Tibial artery (tissue), 4 donors: ENCODE measurements at regions not wholly inside any gene's neighbourhood (a gene's known extent, or its start where the extent isn't known, plus 50 kb on each side); places are given as distances from the start of the nearest gene placed in this dataset.

Experiments used
- DNase-seq, 2 donors: peaks; one replicate each; pipeline ENCODE4 v3.0.0-alpha.2; 2019
- H3K27ac ChIP-seq, 2 donors: fragments of 200-600 bp; sonication (generic) in 1 of 2; 1 replicate in 1 of 2; 2 replicates in 1 of 2; pipeline ENCODE4 v1.5.1; 2018 to 2019; ENCODE audit warnings: mild to moderate bottlenecking in 1 of 2
- H3K27me3 ChIP-seq, 2 donors: fragments of 200-600 bp; sonication (generic) in 1 of 2; one replicate each; pipeline versions ENCODE4 v1.5.1 to v1.6.0; 2016 to 2019
- H3K36me3 ChIP-seq, 3 donors: fragments of 200-600 bp; sonication (generic) in 2 of 3; one replicate each; pipeline ENCODE4 v1.5.1; 2016 to 2019; ENCODE audit warnings: mild to moderate bottlenecking in 2 of 3
- H3K4me1 ChIP-seq, 4 donors: fragments of 200-600 bp; sonication (generic) in 2 of 4; 1 replicate in 3 of 4; 2 replicates in 1 of 4; pipeline ENCODE4 v1.5.1; 2016 to 2019
- H3K4me3 ChIP-seq, 2 donors: fragments of 200-600 bp; sonication (generic) in 1 of 2; 1 replicate in 1 of 2; 2 replicates in 1 of 2; pipeline ENCODE4 v1.5.1; 2018 to 2019; ENCODE audit warnings: mild to moderate bottlenecking in 2 of 2
- H3K9me3 ChIP-seq, 3 donors: fragments of 200-600 bp; sonication (generic) in 1 of 3; one replicate each; pipeline ENCODE4 v1.5.1; 2016 to 2019
- intact Hi-C: fragments of 100-400 bp; cut with DNase I; formaldehyde crosslinking; loops from one replicate; pipeline ENCODE4 v1.15.0; 2023; ENCODE audit warnings: low total_unique reads
- TF ChIP-seq, protein P1 (sequence below), 2 experiments: fragments of 200-600 bp in 1 of 2; fragments of 450-650 bp in 1 of 2; IDR thresholded peaks; one replicate each; pipeline ENCODE4 v1.5.1; 2017 to 2019; ENCODE audit warnings: antibody characterized with exemption in 2 of 2, mild to moderate bottlenecking in 1 of 2, moderate library complexity in 1 of 2

DNA sequence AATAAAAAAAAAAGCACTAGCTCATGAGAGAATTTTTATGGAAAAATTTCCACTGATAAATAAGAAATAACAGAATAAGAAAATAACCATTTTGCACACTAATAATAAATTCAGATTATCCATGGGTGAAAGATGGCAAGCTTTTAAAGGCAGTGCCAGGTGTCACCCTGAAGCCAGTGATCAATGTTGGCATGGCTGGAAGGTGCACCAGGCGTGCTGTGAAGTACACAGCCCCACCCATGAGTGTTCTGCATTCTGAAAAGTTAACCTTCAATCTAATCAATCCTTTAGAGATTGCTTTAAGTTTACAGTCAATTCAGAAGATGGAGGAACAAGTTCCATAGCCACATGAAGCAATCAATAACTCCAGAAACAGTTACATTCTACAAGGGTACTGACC is 284.4 kb downstream of the C6orf118 start:
- DNase-seq: no peak
- intact Hi-C loops: no loop called here
- Histone ChIP-seq H3K9me3 (no peaks in the 10 kb centered on the region), H3K36me3 (no peaks in the 10 kb centered on the region), H3K27me3 (no peaks in the 10 kb centered on the region), H3K4me3 (no peak overlapping the region), H3K27ac (no peak overlapping the region), H3K4me1 (no peaks in the 10 kb centered on the region)
- TF ChIP-seq, protein P1, sequence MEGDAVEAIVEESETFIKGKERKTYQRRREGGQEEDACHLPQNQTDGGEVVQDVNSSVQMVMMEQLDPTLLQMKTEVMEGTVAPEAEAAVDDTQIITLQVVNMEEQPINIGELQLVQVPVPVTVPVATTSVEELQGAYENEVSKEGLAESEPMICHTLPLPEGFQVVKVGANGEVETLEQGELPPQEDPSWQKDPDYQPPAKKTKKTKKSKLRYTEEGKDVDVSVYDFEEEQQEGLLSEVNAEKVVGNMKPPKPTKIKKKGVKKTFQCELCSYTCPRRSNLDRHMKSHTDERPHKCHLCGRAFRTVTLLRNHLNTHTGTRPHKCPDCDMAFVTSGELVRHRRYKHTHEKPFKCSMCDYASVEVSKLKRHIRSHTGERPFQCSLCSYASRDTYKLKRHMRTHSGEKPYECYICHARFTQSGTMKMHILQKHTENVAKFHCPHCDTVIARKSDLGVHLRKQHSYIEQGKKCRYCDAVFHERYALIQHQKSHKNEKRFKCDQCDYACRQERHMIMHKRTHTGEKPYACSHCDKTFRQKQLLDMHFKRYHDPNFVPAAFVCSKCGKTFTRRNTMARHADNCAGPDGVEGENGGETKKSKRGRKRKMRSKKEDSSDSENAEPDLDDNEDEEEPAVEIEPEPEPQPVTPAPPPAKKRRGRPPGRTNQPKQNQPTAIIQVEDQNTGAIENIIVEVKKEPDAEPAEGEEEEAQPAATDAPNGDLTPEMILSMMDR (IDR thresholded peaks at IDR 0.05): no peak

DNA sequence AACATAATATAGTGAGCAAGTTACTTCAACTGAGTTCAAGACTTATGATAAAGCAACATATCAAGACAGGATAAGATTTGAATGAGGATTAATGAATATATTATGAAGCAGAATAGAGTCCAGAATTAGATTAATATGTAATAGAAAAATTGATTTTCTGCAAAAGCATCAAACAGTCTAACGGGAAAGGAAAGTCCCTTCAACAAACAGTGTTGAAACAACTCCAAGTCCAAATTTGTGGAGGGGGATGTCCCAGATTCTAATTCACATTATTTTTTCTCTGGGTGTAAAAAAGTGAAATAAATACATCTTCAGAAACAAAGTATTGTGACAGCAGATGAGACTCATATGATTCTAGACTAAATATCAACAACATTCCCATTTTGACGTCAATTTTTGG is 289.7 kb downstream of the C6orf118 start:
- H3K4me1 ChIP-seq: no peaks in the 10 kb centered on the region
- no peaks in the 10 kb centered on the region for H3K27me3 ChIP-seq
- H3K4me3 ChIP-seq: no peak overlapping the region
- no peaks in the 10 kb centered on the region for H3K36me3 ChIP-seq
- no peak for DNase-seq
- H3K27ac ChIP-seq: no peak overlapping the region
- H3K9me3 ChIP-seq: no peaks in the 10 kb centered on the region
- intact Hi-C loops: no loop called here
- TF ChIP-seq, protein P1 (IDR thresholded peaks at IDR 0.05): no peak

DNA sequence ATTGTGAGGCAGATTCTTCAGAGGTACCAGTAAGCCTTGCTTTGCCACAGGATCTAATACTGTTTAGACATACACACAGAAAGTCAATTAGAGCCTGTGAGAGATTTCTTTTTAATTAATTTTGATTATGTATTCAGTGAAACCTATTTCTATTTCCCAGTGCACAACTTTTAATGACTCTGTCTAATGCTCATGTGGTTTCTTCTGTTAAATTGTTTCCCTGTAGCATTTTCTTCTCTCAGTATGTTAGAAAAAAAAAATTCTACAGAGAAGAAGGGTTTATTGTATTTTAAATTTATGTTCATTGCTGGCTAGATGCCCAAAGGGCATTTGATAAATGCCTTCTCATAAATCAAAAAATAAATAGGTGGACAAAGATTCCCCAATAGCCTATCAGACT is 293.7 kb downstream of the C6orf118 start:
- TF ChIP-seq, protein P1 (IDR thresholded peaks at IDR 0.05): no peak
- H3K27ac ChIP-seq: no peak overlapping the region
- no peaks in the 10 kb centered on the region for H3K36me3 ChIP-seq
- no peak for DNase-seq
- H3K9me3 ChIP-seq: no peaks in the 10 kb centered on the region
- intact Hi-C loops: no loop called here
- no peaks in the 10 kb centered on the region for H3K27me3 ChIP-seq
- no peaks in the 10 kb centered on the region for H3K4me1 ChIP-seq
- H3K4me3 ChIP-seq: no peak overlapping the region

DNA sequence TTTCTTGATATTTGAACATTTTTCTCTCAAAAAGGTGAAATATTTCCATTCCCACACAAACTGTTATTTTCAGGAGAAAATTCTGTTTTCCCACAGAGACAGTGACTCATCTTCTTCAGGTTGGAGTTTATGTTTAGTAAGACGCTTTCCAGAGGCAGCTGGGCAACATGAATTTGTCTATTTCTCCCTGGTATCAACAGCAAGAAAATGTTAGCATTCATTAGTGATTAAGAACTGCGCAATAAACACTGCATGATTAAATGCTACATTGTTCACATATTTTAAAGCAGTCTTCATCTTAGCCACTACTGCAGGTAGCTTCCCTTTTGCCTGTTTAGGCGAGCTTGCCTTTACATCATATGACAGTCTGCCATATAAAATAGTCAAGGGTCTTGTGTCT is 295.7 kb downstream of the C6orf118 start:
- no peaks in the 10 kb centered on the region for H3K9me3 ChIP-seq
- H3K27me3 ChIP-seq: no peaks in the 10 kb centered on the region
- intact Hi-C loops: no loop called here
- H3K27ac ChIP-seq: no peak overlapping the region
- no peak overlapping the region for H3K4me3 ChIP-seq
- TF ChIP-seq, protein P1 (IDR thresholded peaks at IDR 0.05): no peak
- no peaks in the 10 kb centered on the region for H3K36me3 ChIP-seq
- H3K4me1 ChIP-seq: no peaks in the 10 kb centered on the region
- DNase-seq: no peak

GRCh38 chr6:165012183-165012582 is 297.2 kb downstream of the C6orf118 start:
- DNase-seq: no peak
- TF ChIP-seq, protein P1 (IDR thresholded peaks at IDR 0.05): no peak
- intact Hi-C loops: no loop called here

More at GRCh38 chr6:165012183-165012582, 297.2 kb downstream of the C6orf118 start:
- Histone ChIP-seq H3K36me3 (no peaks in the 10 kb centered on the region), H3K4me1 (no peaks in the 10 kb centered on the region), H3K27ac (no peak overlapping the region), H3K4me3 (no peak overlapping the region), H3K9me3 (no peaks in the 10 kb centered on the region), H3K27me3 (no peaks in the 10 kb centered on the region)
